Astrocyte of the spinal cord (primary cell): ENCODE measurements at regions not wholly inside any gene's neighbourhood (a gene's known extent, or its start where the extent isn't known, plus 50 kb on each side); places are given as distances from the start of the nearest gene placed in this dataset.

ENCODE experiments used
- DNase-seq: peaks from one replicate; pipeline ENCODE4 v3.0.0; 2011; ENCODE audit warnings: low read depth, low spot score
- H3K4me3 ChIP-seq: 2 replicates; pipeline ENCODE4 v1.5.1; 2011; ENCODE audit warnings: low read depth, mild to moderate bottlenecking, low read length, moderate library complexity
- in situ Hi-C: cut with HindIII; loops from 2 replicates; pipeline ENCODE4 v1.10.0; 2017; ENCODE audit warnings: low sequenced_read_pairs
- TF ChIP-seq, protein P1 (sequence below): IDR thresholded peaks from 2 replicates; pipeline ENCODE4 v1.5.1; 2012; ENCODE audit warnings: low read depth, mild to moderate bottlenecking, low read length, inconsistent platforms

DNA sequence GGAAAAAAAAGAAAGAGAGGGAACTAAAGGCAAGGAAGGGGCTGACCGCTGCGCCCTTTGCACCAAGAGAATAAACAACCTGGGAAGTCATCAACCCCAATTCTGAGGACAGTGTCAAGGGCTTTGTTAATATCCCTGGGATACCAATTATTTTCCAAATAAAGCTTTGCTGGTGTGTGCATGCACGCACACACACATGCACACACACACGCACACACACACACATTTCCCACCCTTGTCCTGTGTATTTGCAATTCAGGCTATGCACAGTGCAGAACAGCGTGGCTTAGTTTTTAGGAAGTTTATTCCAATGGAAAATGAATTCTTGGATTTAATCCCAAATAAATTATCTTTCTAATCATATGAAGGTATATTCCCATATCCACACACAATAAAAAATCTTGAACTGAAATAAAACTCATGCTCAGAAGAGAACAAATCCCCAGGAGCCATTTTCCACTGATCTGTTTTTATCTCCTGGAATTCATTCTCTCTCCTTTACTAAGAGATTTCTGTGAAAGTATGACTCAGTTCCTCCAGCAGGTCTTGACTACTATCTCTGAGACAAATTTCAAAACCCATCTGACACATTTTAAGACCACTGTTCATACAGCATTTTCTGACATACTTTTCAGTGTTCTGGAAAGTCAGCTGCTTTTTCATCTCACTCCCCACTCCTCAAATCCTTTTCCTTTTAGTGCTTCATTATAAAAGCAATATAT is 334.4 kb upstream of the ATP2B1 start:
- H3K4me3 ChIP-seq = no peak overlapping the region
- TF ChIP-seq, protein P1, sequence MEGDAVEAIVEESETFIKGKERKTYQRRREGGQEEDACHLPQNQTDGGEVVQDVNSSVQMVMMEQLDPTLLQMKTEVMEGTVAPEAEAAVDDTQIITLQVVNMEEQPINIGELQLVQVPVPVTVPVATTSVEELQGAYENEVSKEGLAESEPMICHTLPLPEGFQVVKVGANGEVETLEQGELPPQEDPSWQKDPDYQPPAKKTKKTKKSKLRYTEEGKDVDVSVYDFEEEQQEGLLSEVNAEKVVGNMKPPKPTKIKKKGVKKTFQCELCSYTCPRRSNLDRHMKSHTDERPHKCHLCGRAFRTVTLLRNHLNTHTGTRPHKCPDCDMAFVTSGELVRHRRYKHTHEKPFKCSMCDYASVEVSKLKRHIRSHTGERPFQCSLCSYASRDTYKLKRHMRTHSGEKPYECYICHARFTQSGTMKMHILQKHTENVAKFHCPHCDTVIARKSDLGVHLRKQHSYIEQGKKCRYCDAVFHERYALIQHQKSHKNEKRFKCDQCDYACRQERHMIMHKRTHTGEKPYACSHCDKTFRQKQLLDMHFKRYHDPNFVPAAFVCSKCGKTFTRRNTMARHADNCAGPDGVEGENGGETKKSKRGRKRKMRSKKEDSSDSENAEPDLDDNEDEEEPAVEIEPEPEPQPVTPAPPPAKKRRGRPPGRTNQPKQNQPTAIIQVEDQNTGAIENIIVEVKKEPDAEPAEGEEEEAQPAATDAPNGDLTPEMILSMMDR = no peak
- in situ Hi-C loops = no loop called here
- DNase-seq = peak; percentile 64

- TF ChIP-seq, protein P1 = no peak
- no peak for DNase-seq
- no peak overlapping the region for H3K4me3 ChIP-seq
- in situ Hi-C loops = no loop called here
Observed at GRCh38 chr12:90038289-90038688, 329.7 kb upstream of the ATP2B1 start.

GRCh38 chr12:90037740-90038139 is 329.1 kb upstream of the ATP2B1 start:
- DNase-seq = no peak
- in situ Hi-C loops = no loop called here
- no peak overlapping the region for H3K4me3 ChIP-seq
- TF ChIP-seq, protein P1 = no peak

- no peak overlapping the region for H3K4me3 ChIP-seq
- in situ Hi-C loops = no loop called here
- TF ChIP-seq, protein P1 = no peak
- peak; percentile 39 for DNase-seq
Observed at GRCh38 chr12:90036637-90037036, 328.0 kb upstream of the ATP2B1 start.

GRCh38 chr12:90030726-90031125 is 322.1 kb upstream of the ATP2B1 start:
- in situ Hi-C loops = no loop called here
- TF ChIP-seq, protein P1 = no peak
- no peak for DNase-seq
- no peak overlapping the region for H3K4me3 ChIP-seq

- H3K4me3 ChIP-seq = no peak overlapping the region
- in situ Hi-C loops = no loop called here
- TF ChIP-seq, protein P1 = no peak
- no peak for DNase-seq
Observed at GRCh38 chr12:90029317-90029716, 320.7 kb upstream of the ATP2B1 start.
